Panc1 (cell line): ENCODE measurements at regions not wholly inside any gene's neighbourhood (a gene's known extent, or its start where the extent isn't known, plus 50 kb on each side); places are given as distances from the start of the nearest gene placed in this dataset.

Experiments
- ATAC-seq: fragments of 200-7000 bp; cut with Tn5 transposase; 2 replicates; pipeline ENCODE4 v1.9.1; 2020; ENCODE audit warnings: mild to moderate bottlenecking, moderate library complexity
- BruUV-seq: library from RNA; stranded (reverse); fragments of 400-500 nt; replicated peaks from 2 replicates; lab custom pipeline; 2021; lab: Mats Ljungman, UMichigan
- CTCF ChIA-PET: fragments of 300-600 bp; sonication (Branson Sonifier 250); formaldehyde crosslinking; loops from one replicate; lab custom pipeline; 2022; ENCODE audit warnings: antibody characterized with exemption; lab: Charles Lee
- POLR2A ChIA-PET: fragments of 300-600 bp; sonication (Branson Sonifier 250); formaldehyde crosslinking; loops from one replicate; lab custom pipeline; 2022; ENCODE audit warnings: antibody characterized with exemption; lab: Charles Lee
- DNase-seq: peaks from one replicate; pipeline ENCODE4 v3.0.0-alpha.2; 2010; ENCODE audit warnings: low read depth, low spot score
- H3K27ac ChIP-seq: 2 replicates; pipeline ENCODE4 v1.5.1; 2011; ENCODE audit warnings: mild to moderate bottlenecking, low read length, inconsistent platforms
- H3K27me3 ChIP-seq: fragments of 200-500 bp; sonication (Bioruptor generic); 2 replicates; pipeline ENCODE4 v1.6.0; 2014; ENCODE audit warnings: low read length, inconsistent platforms; ENCODE audit not compliant: control insufficient read depth, insufficient read depth
- H3K36me3 ChIP-seq: fragments of 200-500 bp; sonication (Bioruptor generic); 2 replicates; pipeline ENCODE4 v1.5.1; 2014; ENCODE audit warnings: inconsistent platforms, mild to moderate bottlenecking, low read length, moderate library complexity; ENCODE audit not compliant: control insufficient read depth, insufficient read depth
- H3K4me1 ChIP-seq: 2 replicates; pipeline ENCODE4 v1.5.1; 2011; ENCODE audit warnings: inconsistent platforms, mild to moderate bottlenecking, low read length, moderate library complexity; ENCODE audit not compliant: control insufficient read depth, insufficient read depth
- H3K4me3 ChIP-seq, 2 experiments: 2 replicates each; pipeline ENCODE4 v1.5.1; 2011 to 2012; ENCODE audit warnings: low read depth in 2 of 2, low read length in 2 of 2, mild to moderate bottlenecking in 2 of 2, inconsistent platforms in 1 of 2, moderate library complexity in 1 of 2
- H3K9me3 ChIP-seq: fragments of 200-500 bp; sonication (Bioruptor generic); 2 replicates; pipeline ENCODE4 v1.5.1; 2014; ENCODE audit warnings: low read depth, mild to moderate bottlenecking, inconsistent platforms, low read length, moderate library complexity; ENCODE audit not compliant: control insufficient read depth, insufficient read depth
- CTCF ChIP-seq: fragments of 450-650 bp; IDR thresholded peaks from 2 replicates; pipeline ENCODE4 v1.5.1; 2017; ENCODE audit warnings: mild to moderate bottlenecking
- POLR2AphosphoS5 ChIP-seq: IDR thresholded peaks from 2 replicates; pipeline ENCODE4 v1.6.1; 2012; ENCODE audit warnings: mild to moderate bottlenecking, low read depth, low read length, moderate library complexity
- REST ChIP-seq, 2 experiments: IDR thresholded peaks; 2 replicates each; pipeline ENCODE4 v1.6.1; 2011 to 2012; ENCODE audit warnings: low read depth in 2 of 2, control low read depth in 1 of 2, low read length in 1 of 2, mild to moderate bottlenecking in 1 of 2, moderate library complexity in 1 of 2; ENCODE audit not compliant: insufficient read depth in 1 of 2
- SIN3A ChIP-seq: IDR thresholded peaks from 2 replicates; pipeline ENCODE4 v1.6.1; 2012; ENCODE audit warnings: low read depth, mild to moderate bottlenecking, low read length, moderate library complexity, borderline replicate concordance; ENCODE audit not compliant: insufficient read depth
- TCF7L2 ChIP-seq: IDR thresholded peaks from 2 replicates; pipeline ENCODE4 v1.6.1; 2011; ENCODE audit warnings: mild to moderate bottlenecking, low read depth, low read length, inconsistent platforms
- in situ Hi-C: cut with HindIII; loops from 2 replicates; pipeline ENCODE4 v1.10.0; 2016; ENCODE audit warnings: low sequenced_read_pairs, low pct_unique_long_range_greater_than_20kb
- intact Hi-C: fragments of 100-400 bp; cut with micrococcal nuclease; formaldehyde crosslinking; loops from one replicate; pipeline ENCODE4 v1.10.0; 2022; ENCODE audit not compliant: unreplicated experiment

- BruUV-seq, result no TSS peak
- DNase-seq (no peak), ATAC-seq (no peak)
- no peak for TF ChIP-seq POLR2AphosphoS5
- no peak for TF ChIP-seq REST (IDR thresholded peaks at IDR 0.05; ENCODE audit: insufficient read depth in 1 of 2, low read depth in 2 of 2, low read length in 1 of 2)
- no peak for TF ChIP-seq SIN3A
- no peak for TF ChIP-seq CTCF
- no peak for TF ChIP-seq TCF7L2
- CTCF ChIA-PET, result no interaction called here
- H3K36me3 ChIP-seq, result no peaks in the 10 kb centered on the region
- no peak overlapping the region for H3K27ac ChIP-seq
- intact Hi-C loops (no loop called here), in situ Hi-C loops (no loop called here)
- H3K27me3 ChIP-seq, result no peaks in the 10 kb centered on the region
- POLR2A ChIA-PET, result no interaction called here
- H3K4me3 ChIP-seq, result no peak overlapping the region
- no peaks in the 10 kb centered on the region for H3K4me1 ChIP-seq
- H3K9me3 ChIP-seq, result no peaks in the 10 kb centered on the region
Observed at GRCh38 chr9:99606957-99607356, 214.7 kb upstream of the NR4A3 start.

DNA sequence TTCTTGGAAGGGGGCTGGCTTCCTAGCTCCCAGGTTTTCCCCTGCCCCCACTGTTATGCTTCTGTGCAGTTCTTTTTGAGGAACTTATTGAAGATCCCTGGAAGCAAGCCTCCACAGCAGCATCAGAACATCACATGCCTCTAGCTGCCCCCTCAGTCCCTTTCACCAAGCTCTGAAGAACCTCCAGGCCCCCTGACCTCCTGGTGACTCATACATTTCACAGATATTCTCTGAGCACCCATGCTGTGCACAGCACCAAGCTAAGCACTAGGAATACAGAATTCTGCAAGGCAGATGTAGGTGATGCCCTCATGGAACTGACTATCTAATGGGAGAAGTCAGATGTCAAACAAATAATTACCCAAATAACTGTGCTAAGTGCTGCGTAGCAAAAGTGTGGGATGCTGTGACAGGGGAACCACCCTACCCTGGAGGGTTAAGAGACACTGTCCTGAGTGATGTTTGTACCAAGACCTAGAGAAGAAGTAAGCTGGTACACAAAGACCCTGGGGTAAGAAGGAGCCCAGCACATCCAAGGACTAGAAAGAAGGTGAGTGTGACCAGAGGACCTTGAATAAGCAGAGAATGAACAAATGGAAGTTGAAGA is 213.7 kb upstream of the NR4A3 start:
- DNase-seq, result no peak
- intact Hi-C loops, result no loop called here
- Histone ChIP-seq H3K27ac (no peak overlapping the region), H3K27me3 (no peaks in the 10 kb centered on the region), H3K4me3 (no peak overlapping the region), H3K9me3 (no peaks in the 10 kb centered on the region), H3K36me3 (no peaks in the 10 kb centered on the region), H3K4me1 (no peaks in the 10 kb centered on the region)
- no TSS peak for BruUV-seq
- TF ChIP-seq POLR2AphosphoS5, result no peak
- TF ChIP-seq SIN3A, result no peak
- TF ChIP-seq TCF7L2, result no peak
- in situ Hi-C loops, result no loop called here
- ChIA-PET CTCF (no interaction called here), POLR2A (no interaction called here)
- ATAC-seq, result no peak

GRCh38 chr9:99614341-99614740 is 207.3 kb upstream of the NR4A3 start:
- no peak for ATAC-seq
- H3K27me3 ChIP-seq, result no peaks in the 10 kb centered on the region
- H3K36me3 ChIP-seq, result no peaks in the 10 kb centered on the region
- no peaks in the 10 kb centered on the region for H3K9me3 ChIP-seq
- ChIA-PET POLR2A (no interaction called here), CTCF (no interaction called here)
- H3K4me3 ChIP-seq, result no peak overlapping the region
- no peak overlapping the region for H3K27ac ChIP-seq
- no TSS peak for BruUV-seq
- DNase-seq, result no peak
- in situ Hi-C loops (no loop called here), intact Hi-C loops (no loop called here)
- TF ChIP-seq SIN3A, result no peak
- H3K4me1 ChIP-seq, result no peaks in the 10 kb centered on the region
